HCT116 (cell line): ENCODE measurements at regions not wholly inside any gene's neighbourhood (a gene's known extent, or its start where the extent isn't known, plus 50 kb on each side); places are given as distances from the start of the nearest gene placed in this dataset.

Experiments used
- ATAC-seq: fragments of 200-7000 bp; cut with Tn5 transposase; 2 replicates; pipeline ENCODE4 v1.9.1; 2020; ENCODE audit warnings: mild to moderate bottlenecking, moderate library complexity
- BruUV-seq: library from RNA; stranded (reverse); fragments of 400-500 nt; replicated peaks from 2 replicates; lab custom pipeline; 2021; lab: Mats Ljungman, UMichigan
- CTCF ChIA-PET: fragments of 300-600 bp; sonication (Branson Sonifier 250); formaldehyde crosslinking; loops from one replicate; lab custom pipeline; 2021; ENCODE audit warnings: antibody characterized with exemption; lab: Charles Lee
- POLR2A ChIA-PET: fragments of 300-600, 350-600 bp; sonication (Branson Sonifier 250); formaldehyde crosslinking; loops from one replicate; lab custom pipeline; 2021; ENCODE audit warnings: antibody characterized with exemption; lab: Charles Lee
- RAD21 ChIA-PET, 2 experiments: fragments of 300-600 bp; sonication (Branson Sonifier 250); formaldehyde crosslinking; loops; one replicate each; lab custom pipeline; 2023; ENCODE audit warnings: low total read pairs in 2 of 2; ENCODE audit not compliant: uncharacterized antibody in 2 of 2, unreplicated experiment in 2 of 2, low non-redundant PET in 1 of 2; lab: Charles Lee
- DNase-seq: peaks from one replicate; pipeline ENCODE4 v3.0.0-alpha.2; 2010; ENCODE audit warnings: low read depth, low spot score
- H2AFZ ChIP-seq: fragments of 200-600 bp; shearing (Covaris generic), sonication (generic); 2 replicates; pipeline ENCODE4 v1.6.1; 2017; ENCODE audit warnings: low read depth, mixed run types, mixed read lengths, antibody characterized with exemption, low read length; ENCODE audit not compliant: poor library complexity, severe bottlenecking
- H3K27ac ChIP-seq: 2 replicates; pipeline ENCODE4 v1.5.1; 2012; ENCODE audit warnings: low read depth, low read length
- H3K27me3 ChIP-seq: fragments of 200-600 bp; sonication (generic); 2 replicates; pipeline ENCODE4 v1.6.1; 2016; ENCODE audit warnings: mixed run types, low read length, mixed read lengths; ENCODE audit not compliant: insufficient read depth
- H3K36me3 ChIP-seq, 2 experiments: fragments of 200-500 bp in 1 of 2; fragments of 200-600 bp in 1 of 2; sonication (Bioruptor generic) in 1 of 2; sonication (generic) in 1 of 2; 2 replicates each; pipeline versions ENCODE4 v1.5.1 to v1.6.1; 2014 to 2016; ENCODE audit warnings: low read length in 2 of 2, inconsistent platforms in 1 of 2, mixed read lengths in 1 of 2, mixed run types in 1 of 2; ENCODE audit not compliant: insufficient read depth in 2 of 2, control insufficient read depth in 1 of 2
- H3K4me1 ChIP-seq, 2 experiments: fragments of 200-600 bp in 1 of 2; sonication (generic) in 1 of 2; 2 replicates each; pipeline versions ENCODE4 v1.5.1 to v1.6.1; 2012 to 2017; ENCODE audit warnings: low read length in 2 of 2, inconsistent platforms in 1 of 2, mild to moderate bottlenecking in 1 of 2, mixed read lengths in 1 of 2, mixed run types in 1 of 2, moderate library complexity in 1 of 2; ENCODE audit not compliant: insufficient read depth in 2 of 2, control insufficient read depth in 1 of 2
- H3K4me2 ChIP-seq: fragments of 200-600 bp; sonication (generic); 2 replicates; pipeline ENCODE4 v1.6.1; 2017; ENCODE audit warnings: mixed run types, low read length, mixed read lengths
- H3K4me3 ChIP-seq, 2 experiments: fragments of 200-600 bp in 1 of 2; sonication (generic) in 1 of 2; replicated peaks in 1 of 2; 2 replicates each; pipeline ENCODE4 v1.5.1; 2011 to 2016; ENCODE audit warnings: low read length in 2 of 2, control low read depth in 1 of 2, low read depth in 1 of 2, mild to moderate bottlenecking in 1 of 2, mixed read lengths in 1 of 2, mixed run types in 1 of 2
- H3K79me2 ChIP-seq: fragments of 200-600 bp; sonication (generic); 2 replicates; pipeline ENCODE4 v1.6.1; 2017; ENCODE audit warnings: mild to moderate bottlenecking, mixed run types, low read length, moderate library complexity, mixed read lengths; ENCODE audit not compliant: insufficient read depth
- H3K9ac ChIP-seq: fragments of 200-600 bp; sonication (generic); 2 replicates; pipeline ENCODE4 v1.6.1; 2016; ENCODE audit warnings: low read length, mixed read lengths
- H3K9me2 ChIP-seq: fragments of 200-600 bp; sonication (generic), shearing (Covaris generic); 2 replicates; pipeline ENCODE4 v1.6.1; 2017; ENCODE audit warnings: mixed run types, mild to moderate bottlenecking, moderate library complexity; ENCODE audit not compliant: insufficient read depth
- H3K9me3 ChIP-seq, 2 experiments: fragments of 200-500 bp in 1 of 2; fragments of 200-600 bp in 1 of 2; sonication (Bioruptor generic) in 1 of 2; sonication (generic) in 1 of 2; 2 replicates each; pipeline ENCODE4 v1.6.1; 2014 to 2017; ENCODE audit warnings: low read length in 2 of 2, mixed read lengths in 2 of 2, inconsistent platforms in 1 of 2, low read depth in 1 of 2, mild to moderate bottlenecking in 1 of 2, mixed run types in 1 of 2, moderate library complexity in 1 of 2; ENCODE audit not compliant: control insufficient read depth in 1 of 2, insufficient read depth in 1 of 2
- H4K20me1 ChIP-seq: fragments of 200-600 bp; sonication (generic), shearing (Covaris generic); 2 replicates; pipeline ENCODE4 v1.6.1; 2017; ENCODE audit warnings: mixed run types, mild to moderate bottlenecking, moderate library complexity; ENCODE audit not compliant: insufficient read depth
- ATF3 ChIP-seq: IDR thresholded peaks from 2 replicates; pipeline ENCODE4 v1.6.1; 2012
- CEBPB ChIP-seq: IDR thresholded peaks from 2 replicates; pipeline ENCODE4 v1.6.1; 2012; ENCODE audit warnings: low read depth
- EGR1 ChIP-seq: IDR thresholded peaks from 2 replicates; pipeline ENCODE4 v1.6.1; 2012; ENCODE audit warnings: low read depth
- ELF1 ChIP-seq: IDR thresholded peaks from 2 replicates; pipeline ENCODE4 v1.6.1; 2012; ENCODE audit warnings: low read depth, borderline replicate concordance
- EZH2phosphoT487 ChIP-seq: fragments of 200-600 bp; IDR thresholded peaks from 2 replicates; pipeline ENCODE4 v1.6.1; 2018; ENCODE audit warnings: antibody characterized with exemption, borderline replicate concordance
- JUND ChIP-seq: IDR thresholded peaks from 2 replicates; pipeline ENCODE4 v1.6.1; 2012
- POLR2A ChIP-seq: IDR thresholded peaks from 2 replicates; pipeline ENCODE4 v1.7.0; 2011; ENCODE audit warnings: borderline replicate concordance; ENCODE audit not compliant: insufficient read depth, insufficient read length; ENCODE audit errors: extremely low read depth
- POLR2AphosphoS5 ChIP-seq: IDR thresholded peaks from 2 replicates; pipeline ENCODE4 v1.6.1; 2011; ENCODE audit warnings: mild to moderate bottlenecking, low read depth, low read length, moderate library complexity
- RAD21 ChIP-seq: IDR thresholded peaks from 2 replicates; pipeline ENCODE4 v1.6.1; 2012; ENCODE audit warnings: low read depth, mild to moderate bottlenecking
- REST ChIP-seq: IDR thresholded peaks from 2 replicates; pipeline ENCODE4 v1.6.1; 2012; ENCODE audit warnings: low read depth
- SRF ChIP-seq: IDR thresholded peaks from 2 replicates; pipeline ENCODE4 v1.6.1; 2012; ENCODE audit warnings: low read depth
- TCF7L2 ChIP-seq: IDR thresholded peaks from 2 replicates; pipeline ENCODE4 v1.7.0; 2011; ENCODE audit warnings: borderline replicate concordance, inconsistent platforms; ENCODE audit not compliant: insufficient read depth, insufficient read length; ENCODE audit errors: extremely low read depth
- YY1 ChIP-seq: IDR thresholded peaks from 2 replicates; pipeline ENCODE4 v1.6.1; 2011; ENCODE audit warnings: low read length, low read depth, moderate library complexity, mild to moderate bottlenecking; ENCODE audit not compliant: insufficient replicate concordance; ENCODE audit errors: extremely low read depth
- ZNF274 ChIP-seq: fragments of 200-500 bp; sonication (Bioruptor generic); IDR thresholded peaks from 2 replicates; pipeline ENCODE4 v1.6.1; 2014; ENCODE audit warnings: mild to moderate bottlenecking, low read depth, low read length, inconsistent platforms
- intact Hi-C: fragments of 100-400 bp; cut with micrococcal nuclease; formaldehyde crosslinking; loops from 2 replicates; pipeline ENCODE4 v1.10.0; 2022
- TF ChIP-seq, protein P1 (sequence below): IDR thresholded peaks from 2 replicates; pipeline ENCODE4 v1.6.1; 2012
- TF ChIP-seq, protein P2 (sequence below), 3 experiments: fragments of 200-600 bp in 1 of 3; sonication (generic) in 1 of 3; IDR thresholded peaks in 2 of 3; conservative IDR thresholded peaks in 1 of 3; 2 replicates each; pipeline ENCODE4 v1.5.1; 2012 to 2017; ENCODE audit warnings: low read depth in 2 of 3, low read length in 2 of 3, antibody characterized with exemption in 1 of 3, borderline replicate concordance in 1 of 3, control low read depth in 1 of 3, mild to moderate bottlenecking in 1 of 3, mixed read lengths in 1 of 3, mixed run types in 1 of 3, moderate library complexity in 1 of 3; ENCODE audit not compliant: insufficient read depth in 1 of 3

GRCh38 chrX:93468075-93468474 is 205.3 kb downstream of the NAP1L3 start:
- no peak overlapping the region for H3K4me2 ChIP-seq
- POLR2A ChIA-PET = no interaction called here
- H3K9ac ChIP-seq = no peak overlapping the region
- H3K27ac ChIP-seq = no peak overlapping the region
- no peak overlapping the region for H3K4me3 ChIP-seq
- H3K27me3 ChIP-seq = no peaks in the 10 kb centered on the region
- TF ChIP-seq EGR1 = no peak
- no peak for TF ChIP-seq JUND
- no peak for TF ChIP-seq RAD21
- TF ChIP-seq YY1 = no peak
- no peak for TF ChIP-seq ELF1
- no peak for TF ChIP-seq ZNF274
- no peak for TF ChIP-seq POLR2A
- no peak for TF ChIP-seq SRF
- TF ChIP-seq POLR2AphosphoS5 = no peak
- no peak for TF ChIP-seq CEBPB
- TF ChIP-seq, protein P1, sequence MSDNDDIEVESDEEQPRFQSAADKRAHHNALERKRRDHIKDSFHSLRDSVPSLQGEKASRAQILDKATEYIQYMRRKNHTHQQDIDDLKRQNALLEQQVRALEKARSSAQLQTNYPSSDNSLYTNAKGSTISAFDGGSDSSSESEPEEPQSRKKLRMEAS = no peak
- TF ChIP-seq, protein P2, sequence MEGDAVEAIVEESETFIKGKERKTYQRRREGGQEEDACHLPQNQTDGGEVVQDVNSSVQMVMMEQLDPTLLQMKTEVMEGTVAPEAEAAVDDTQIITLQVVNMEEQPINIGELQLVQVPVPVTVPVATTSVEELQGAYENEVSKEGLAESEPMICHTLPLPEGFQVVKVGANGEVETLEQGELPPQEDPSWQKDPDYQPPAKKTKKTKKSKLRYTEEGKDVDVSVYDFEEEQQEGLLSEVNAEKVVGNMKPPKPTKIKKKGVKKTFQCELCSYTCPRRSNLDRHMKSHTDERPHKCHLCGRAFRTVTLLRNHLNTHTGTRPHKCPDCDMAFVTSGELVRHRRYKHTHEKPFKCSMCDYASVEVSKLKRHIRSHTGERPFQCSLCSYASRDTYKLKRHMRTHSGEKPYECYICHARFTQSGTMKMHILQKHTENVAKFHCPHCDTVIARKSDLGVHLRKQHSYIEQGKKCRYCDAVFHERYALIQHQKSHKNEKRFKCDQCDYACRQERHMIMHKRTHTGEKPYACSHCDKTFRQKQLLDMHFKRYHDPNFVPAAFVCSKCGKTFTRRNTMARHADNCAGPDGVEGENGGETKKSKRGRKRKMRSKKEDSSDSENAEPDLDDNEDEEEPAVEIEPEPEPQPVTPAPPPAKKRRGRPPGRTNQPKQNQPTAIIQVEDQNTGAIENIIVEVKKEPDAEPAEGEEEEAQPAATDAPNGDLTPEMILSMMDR (IDR thresholded peaks at IDR 0.05 in 2 of 3, conservative IDR thresholded peaks at IDR 0.05 in 1 of 3; ENCODE audit: borderline replicate concordance in 1 of 3, insufficient read depth in 1 of 3, low read depth in 2 of 3, low read length in 2 of 3) = no peak
- no peak for TF ChIP-seq TCF7L2
- TF ChIP-seq REST = no peak
- TF ChIP-seq EZH2phosphoT487 = no peak
- TF ChIP-seq ATF3 = no peak
- intact Hi-C loops = no loop called here
- H3K9me2 ChIP-seq = no peaks in the 10 kb centered on the region
- no peak for DNase-seq
- no peak for ATAC-seq
- H3K9me3 ChIP-seq = no peaks in the 10 kb centered on the region
- no peaks in the 10 kb centered on the region for H3K4me1 ChIP-seq
- H2AFZ ChIP-seq = no peak overlapping the region
- no TSS peak for BruUV-seq
- CTCF ChIA-PET = no interaction called here
- no peaks in the 10 kb centered on the region for H3K36me3 ChIP-seq
- no peaks in the 10 kb centered on the region for H3K79me2 ChIP-seq
- RAD21 ChIA-PET = no interaction called here
- no peaks in the 10 kb centered on the region for H4K20me1 ChIP-seq
